CD4-positive, alpha-beta memory T cell (primary cell): ENCODE measurements at regions not wholly inside any gene's neighbourhood (a gene's known extent, or its start where the extent isn't known, plus 50 kb on each side); places are given as distances from the start of the nearest gene placed in this dataset.

Experiments
- CTCF ChIA-PET: fragments of 350-600 bp; sonication (Branson Sonifier 250); formaldehyde crosslinking; loops from one replicate; lab custom pipeline; 2021; ENCODE audit warnings: inconsistent platforms; ENCODE audit not compliant: partially characterized antibody; lab: Charles Lee
- POLR2A ChIA-PET: fragments of 350-600 bp; sonication (Branson Sonifier 250); formaldehyde crosslinking; loops from one replicate; lab custom pipeline; 2021; ENCODE audit not compliant: partially characterized antibody; lab: Charles Lee
- DNase-seq, 5 donors: peaks; one replicate each; pipeline versions ENCODE4 v3.0.0 to v3.0.0-alpha.2; 2020 to 2022; ENCODE audit warnings: mixed read lengths in 1 of 5
- H3K27ac ChIP-seq: one replicate; pipeline ENCODE4 v1.7.0; 2013; ENCODE audit warnings: low read depth, low read length
- H3K27me3 ChIP-seq: 2 replicates; pipeline ENCODE4 v1.7.0; 2013; ENCODE audit warnings: mild to moderate bottlenecking, low read length, moderate library complexity; ENCODE audit not compliant: insufficient read depth
- H3K36me3 ChIP-seq: 2 replicates; pipeline ENCODE4 v1.7.0; 2013; ENCODE audit warnings: mild to moderate bottlenecking, low read length, moderate library complexity; ENCODE audit not compliant: insufficient read depth
- H3K4me1 ChIP-seq: 2 replicates; pipeline ENCODE4 v1.7.0; 2013; ENCODE audit warnings: mild to moderate bottlenecking, low read length, moderate library complexity; ENCODE audit not compliant: insufficient read depth
- H3K4me3 ChIP-seq, 2 donors: one replicate each; pipeline ENCODE4 v1.7.0; 2013; ENCODE audit warnings: low read length in 2 of 2, mild to moderate bottlenecking in 1 of 2
- H3K9me3 ChIP-seq, 2 donors: one replicate each; pipeline ENCODE4 v1.7.0; 2013; ENCODE audit warnings: low read length in 2 of 2, control low read depth in 1 of 2; ENCODE audit not compliant: control insufficient read depth in 1 of 2
- H3K27ac Mint-ChIP-seq, 7 donors: one replicate each; pipeline ENCODE4 v1.8.0; 2020 to 2021; ENCODE audit warnings: mixed read lengths in 7 of 7, mild to moderate bottlenecking in 6 of 7, inconsistent platforms in 3 of 7, moderate library complexity in 3 of 7
- H3K27me3 Mint-ChIP-seq, 2 donors: one replicate each; pipeline ENCODE4 v1.8.0; 2020 to 2021; ENCODE audit warnings: mixed read lengths in 2 of 2
- H3K36me3 Mint-ChIP-seq, 2 donors: one replicate each; pipeline ENCODE4 v1.8.0; 2020 to 2021; ENCODE audit warnings: mixed read lengths in 2 of 2, inconsistent platforms in 1 of 2, mild to moderate bottlenecking in 1 of 2
- H3K4me1 Mint-ChIP-seq, 4 donors: one replicate each; pipeline ENCODE4 v1.8.0; 2020 to 2021; ENCODE audit warnings: mixed read lengths in 4 of 4, mild to moderate bottlenecking in 1 of 4
- H3K4me3 Mint-ChIP-seq, 8 donors: one replicate each; pipeline ENCODE4 v1.8.0; 2020 to 2021; ENCODE audit warnings: mixed read lengths in 8 of 8, mild to moderate bottlenecking in 7 of 8, moderate library complexity in 6 of 8, inconsistent platforms in 3 of 8
- H3K9me3 Mint-ChIP-seq, 8 donors: one replicate each; pipeline ENCODE4 v1.8.0; 2020 to 2021; ENCODE audit warnings: mixed read lengths in 8 of 8, mild to moderate bottlenecking in 5 of 8, inconsistent platforms in 3 of 8, moderate library complexity in 1 of 8
- intact Hi-C: fragments of 100-400 bp; cut with micrococcal nuclease; formaldehyde crosslinking; loops from one replicate; pipeline ENCODE4 v1.15.1; 2023

GRCh38 chr11:10386861-10387205 lies 68.2 kb upstream of the AMPD3 start:
- no peaks in the 10 kb centered on the region for H3K4me1 ChIP-seq
- DNase-seq = no peak

DNA sequence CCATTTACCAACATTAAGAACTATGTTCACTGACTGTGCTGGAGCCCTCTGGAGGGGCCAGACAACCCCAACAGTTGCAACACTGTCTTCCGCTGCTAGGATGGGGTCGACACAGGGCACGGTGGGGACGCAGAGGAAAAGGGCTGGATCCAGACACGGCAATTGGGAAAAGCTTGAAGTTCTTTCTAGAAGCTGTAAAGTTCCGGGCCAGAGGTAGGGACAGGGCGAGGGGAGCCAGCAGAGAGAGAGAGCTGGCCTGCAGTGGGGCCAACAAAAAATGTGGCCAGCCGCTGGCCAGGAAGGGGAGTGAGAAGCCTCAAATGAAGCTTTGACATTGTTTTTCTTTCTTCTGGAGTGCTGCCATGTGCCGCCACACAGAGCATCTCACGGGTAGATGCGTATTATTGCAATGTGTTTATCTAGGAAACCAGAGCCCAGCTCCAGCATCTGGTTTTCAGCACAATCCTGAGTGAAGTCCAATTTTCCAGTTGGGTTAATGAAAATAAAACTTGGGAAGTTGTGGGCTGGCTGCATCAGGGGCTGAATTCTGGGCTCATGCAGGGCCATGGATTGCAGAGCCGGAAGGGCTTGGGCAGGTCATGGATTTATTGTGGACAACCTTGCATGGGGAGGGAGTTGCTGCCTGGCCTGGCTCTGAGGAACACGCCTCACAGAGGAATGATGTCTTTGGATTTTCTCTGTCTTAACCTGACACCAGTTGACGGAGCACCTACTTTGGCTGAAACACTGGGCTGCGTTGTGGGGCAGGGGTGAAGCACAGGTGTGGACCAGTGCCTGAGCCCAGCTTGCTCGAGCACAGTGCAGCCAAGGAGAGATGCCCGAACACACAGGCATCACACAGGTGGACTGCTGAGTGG lies 67.6 kb upstream of the AMPD3 start:
- no peak overlapping the region for H3K4me3 Mint-ChIP-seq
- no peak overlapping the region for H3K4me3 ChIP-seq
- DNase-seq = no peak
- H3K27ac Mint-ChIP-seq = no peak overlapping the region
- peaks cover 0 to 4% (median 0%) of the 10 kb centered on the region in 8 donors for H3K9me3 Mint-ChIP-seq
- no peaks in the 10 kb centered on the region for H3K27me3 ChIP-seq
- H3K36me3 ChIP-seq = no peaks in the 10 kb centered on the region
- ChIA-PET POLR2A (no interaction called here), CTCF (no interaction called here)
- H3K27me3 Mint-ChIP-seq = peaks cover 30 to 38% of the 10 kb centered on the region in 2 donors
- no peaks in the 10 kb centered on the region for H3K4me1 ChIP-seq
- H3K9me3 ChIP-seq = no peaks in the 10 kb centered on the region
- H3K27ac ChIP-seq = no peak overlapping the region
- no peaks in the 10 kb centered on the region for H3K36me3 Mint-ChIP-seq
- intact Hi-C loops = no loop called here
- no peaks in the 10 kb centered on the region for H3K4me1 Mint-ChIP-seq

More at GRCh38 chr11:10386861-10387205, 68.2 kb upstream of the AMPD3 start:
- Mint-ChIP-seq H3K27me3 (peaks cover 30 to 38% of the 10 kb centered on the region in 2 donors), H3K4me1 (no peaks in the 10 kb centered on the region), H3K9me3 (peaks cover 0 to 4% (median 0%) of the 10 kb centered on the region in 8 donors), H3K36me3 (no peaks in the 10 kb centered on the region), H3K4me3 (no peak overlapping the region), H3K27ac (no peak overlapping the region)
- CTCF ChIA-PET = no interaction called here
- POLR2A ChIA-PET = no interaction called here
- Histone ChIP-seq H3K36me3 (no peaks in the 10 kb centered on the region), H3K9me3 (no peaks in the 10 kb centered on the region), H3K4me3 (no peak overlapping the region), H3K27ac (no peak overlapping the region), H3K27me3 (no peaks in the 10 kb centered on the region)
- intact Hi-C loops = no loop called here

DNA sequence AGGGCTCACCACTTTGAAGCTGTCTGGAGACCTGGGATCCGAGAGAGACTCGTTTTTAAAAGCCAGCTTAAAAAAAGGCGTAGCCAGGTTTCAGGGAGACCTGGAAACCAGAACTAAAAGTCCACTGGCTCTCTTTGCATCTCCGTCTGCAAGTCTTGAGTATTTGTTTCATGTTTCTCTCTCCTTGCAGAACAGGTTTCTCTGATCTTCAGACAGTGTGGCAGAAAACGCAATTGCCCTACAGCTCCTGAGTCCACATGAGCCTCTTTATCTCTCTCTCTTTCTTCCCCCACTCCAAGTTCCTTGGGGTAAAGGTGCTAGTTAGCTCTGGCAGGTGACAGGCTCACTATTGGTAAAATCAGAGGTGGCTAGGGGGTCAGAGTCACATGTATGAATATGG lies 67.0 kb upstream of the AMPD3 start:
- POLR2A ChIA-PET = no interaction called here
- Mint-ChIP-seq H3K4me3 (no peak overlapping the region), H3K36me3 (no peaks in the 10 kb centered on the region), H3K9me3 (peaks cover 0 to 4% (median 0%) of the 10 kb centered on the region in 8 donors), H3K4me1 (no peaks in the 10 kb centered on the region), H3K27me3 (peaks cover 25 to 35% of the 10 kb centered on the region in 2 donors), H3K27ac (peak overlapping the region in 1 of 7 donors; percentile 43)
- CTCF ChIA-PET = no interaction called here
- Histone ChIP-seq H3K27me3 (no peaks in the 10 kb centered on the region), H3K4me3 (no peak overlapping the region), H3K27ac (no peak overlapping the region), H3K36me3 (no peaks in the 10 kb centered on the region), H3K4me1 (no peaks in the 10 kb centered on the region), H3K9me3 (no peaks in the 10 kb centered on the region)
- intact Hi-C loops = no loop called here
- no peak for DNase-seq

DNA sequence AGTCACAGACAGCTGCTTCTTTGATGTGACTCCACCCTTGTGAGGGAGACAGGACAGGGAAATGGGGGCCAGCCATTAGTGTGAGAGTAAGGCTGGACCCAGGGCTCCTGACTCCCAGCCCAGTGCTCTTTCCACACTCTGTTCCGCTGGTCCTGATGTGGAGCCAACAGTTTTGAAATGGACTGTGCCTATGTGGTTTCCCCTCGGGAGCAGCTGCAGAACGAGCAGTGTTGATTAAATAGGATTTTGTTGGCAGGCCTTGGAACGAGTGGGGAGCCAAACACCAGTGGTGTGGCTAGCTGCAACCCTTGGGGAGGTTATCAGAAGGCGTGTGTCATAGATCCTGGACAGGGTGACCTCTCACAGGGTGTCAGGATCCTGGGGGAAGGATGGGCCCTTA lies 66.5 kb upstream of the AMPD3 start:
- ChIA-PET CTCF (no interaction called here), POLR2A (no interaction called here)
- H3K36me3 Mint-ChIP-seq = no peaks in the 10 kb centered on the region
- no peak overlapping the region for H3K4me3 Mint-ChIP-seq
- intact Hi-C loops = no loop called here
- no peak overlapping the region for H3K27ac Mint-ChIP-seq
- no peaks in the 10 kb centered on the region for H3K4me1 Mint-ChIP-seq
- no peaks in the 10 kb centered on the region for H3K9me3 ChIP-seq
- H3K27me3 Mint-ChIP-seq = peaks cover 27 to 37% of the 10 kb centered on the region in 2 donors
- H3K4me3 ChIP-seq = no peak overlapping the region
- no peaks in the 10 kb centered on the region for H3K27me3 ChIP-seq
- no peaks in the 10 kb centered on the region for H3K36me3 ChIP-seq
- no peak for DNase-seq
- H3K27ac ChIP-seq = no peak overlapping the region
- H3K4me1 ChIP-seq = no peaks in the 10 kb centered on the region
- peaks cover 0 to 4% (median 0%) of the 10 kb centered on the region in 8 donors for H3K9me3 Mint-ChIP-seq

- no peak for DNase-seq
- intact Hi-C loops = no loop called here
- Histone ChIP-seq H3K4me1 (no peaks in the 10 kb centered on the region), H3K4me3 (no peak overlapping the region), H3K27me3 (no peaks in the 10 kb centered on the region), H3K36me3 (no peaks in the 10 kb centered on the region), H3K9me3 (no peaks in the 10 kb centered on the region), H3K27ac (no peak overlapping the region)
- Mint-ChIP-seq H3K36me3 (no peaks in the 10 kb centered on the region), H3K4me3 (no peak overlapping the region), H3K4me1 (no peaks in the 10 kb centered on the region), H3K27ac (no peak overlapping the region), H3K27me3 (peaks cover 27 to 41% of the 10 kb centered on the region in 2 donors), H3K9me3 (peaks cover 0 to 3% (median 0%) of the 10 kb centered on the region in 8 donors)
- CTCF ChIA-PET = interaction anchor here (0.8 kb wide), 2 partner anchors 23 to 171 kb away, joined by 3 read pairs; no protein-coding TSS in a partner anchor
- POLR2A ChIA-PET = no interaction called here
Observed at GRCh38 chr11:10390375-10390774, 64.7 kb upstream of the AMPD3 start.

DNA sequence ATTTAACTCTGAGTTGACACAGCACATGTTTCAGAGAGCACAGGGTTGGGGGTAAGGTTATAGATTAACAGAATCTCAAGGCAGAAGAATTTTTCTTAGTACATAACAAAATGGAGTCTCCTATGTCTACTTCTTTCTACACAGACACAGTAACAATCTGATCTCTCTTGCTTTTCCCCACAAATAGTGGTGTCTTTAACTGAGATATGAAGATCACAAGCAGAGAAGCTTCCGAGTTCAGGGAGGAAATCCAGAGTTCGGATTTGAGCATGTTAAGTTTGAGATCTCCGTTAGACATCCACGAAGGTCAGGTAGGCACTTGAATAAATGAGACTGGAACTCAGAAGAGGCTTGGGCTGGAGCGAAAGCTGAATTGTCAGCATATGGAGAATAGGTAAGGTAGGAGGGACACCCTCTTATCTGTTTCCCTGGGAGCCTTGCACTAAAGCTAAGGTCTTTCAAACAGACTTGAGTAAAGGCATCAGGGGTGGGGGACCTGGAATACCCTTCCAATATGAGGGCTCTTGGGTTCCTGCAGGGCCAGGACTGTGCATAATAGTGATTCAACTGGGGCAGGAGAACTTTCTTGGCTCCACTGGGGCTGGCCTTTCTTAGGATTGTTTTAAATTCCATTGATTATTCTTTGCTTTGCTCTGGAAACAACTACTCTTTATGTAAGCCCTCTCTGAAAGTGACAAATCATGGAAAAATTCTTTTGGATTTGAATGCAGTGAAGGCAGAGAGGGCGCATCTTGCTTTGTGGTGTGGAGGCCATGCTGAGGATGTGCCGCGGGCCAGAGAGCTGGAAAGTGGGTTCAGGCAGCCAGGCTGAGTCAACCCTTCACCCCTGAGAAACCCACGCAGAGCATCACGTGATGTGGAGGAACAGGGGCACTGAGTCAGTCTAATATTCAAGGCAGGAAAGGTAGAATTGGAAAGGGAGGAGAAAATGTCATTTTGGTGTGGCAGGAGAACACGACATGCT lies 62.7 kb upstream of the AMPD3 start:
- Histone ChIP-seq H3K27me3 (no peaks in the 10 kb centered on the region), H3K4me1 (no peaks in the 10 kb centered on the region), H3K9me3 (no peaks in the 10 kb centered on the region), H3K27ac (no peak overlapping the region), H3K4me3 (no peak overlapping the region), H3K36me3 (no peaks in the 10 kb centered on the region)
- peaks cover 17 to 29% of the 10 kb centered on the region in 2 donors for H3K27me3 Mint-ChIP-seq
- H3K9me3 Mint-ChIP-seq = peaks cover 0 to 3% (median 0%) of the 10 kb centered on the region in 8 donors
- intact Hi-C loops = no loop called here
- ChIA-PET POLR2A (no interaction called here), CTCF (interaction anchor here (1.6 kb wide), 1 partner anchor 14 kb away, joined by 4 read pairs; no protein-coding TSS in a partner anchor)
- H3K4me3 Mint-ChIP-seq = no peak overlapping the region
- no peak for DNase-seq
- no peak overlapping the region for H3K27ac Mint-ChIP-seq
- no peaks in the 10 kb centered on the region for H3K4me1 Mint-ChIP-seq
- H3K36me3 Mint-ChIP-seq = no peaks in the 10 kb centered on the region
